ENCODE measurements at regions not wholly inside any gene's neighbourhood (a gene's known extent, or its start where the extent isn't known, plus 50 kb on each side); places are given as distances from the start of the nearest gene placed in this dataset.
"Not testable (repeated sequence)": the region's sequence is repeated elsewhere in the genome, so short reads cannot be mapped to it uniquely, and the experiment has no call there.

- Histone ChIP-seq H3K9me2 (ENCODE audit: insufficient read depth) (no peaks in the 10 kb centered on the region), H3K4me2 (no peak overlapping the region), H3K36me3 (ENCODE audit: low read depth) (no peaks in the 10 kb centered on the region), H3K27me3 (ENCODE audit: insufficient read depth, low read depth) (peaks cover 69% of the 10 kb centered on the region), H3K9me3 (ENCODE audit: insufficient read depth, low read depth) (no peaks in the 10 kb centered on the region), H4K20me1 (ENCODE audit: insufficient read depth) (no peaks in the 10 kb centered on the region), H3K27ac (no peak overlapping the region), H3F3A (ENCODE audit: insufficient read depth, low read depth) (no peaks in the 10 kb centered on the region), H3K4me3 (no peak overlapping the region), H3K4me1 (replicated peaks; ENCODE audit: insufficient read depth) (no peaks in the 10 kb centered on the region), H2AFZ (no peak overlapping the region), H3K79me2 (ENCODE audit: low read depth) (no peaks in the 10 kb centered on the region)
- no peak for DNase-seq
- POLR2A ChIA-PET (ENCODE audit: unreplicated experiment): no interaction called here
- intact Hi-C loops (cut with micrococcal nuclease; ENCODE audit: unreplicated experiment): no loop called here
- CTCF ChIA-PET: no interaction called here
- TF ChIP-seq CTCF (conservative IDR thresholded peaks at IDR 0.05): no peak
- TF ChIP-seq EZH2 (IDR thresholded peaks at IDR 0.05; ENCODE audit: low read depth): no peak
- no TSS peak for BruUV-seq (replicated peaks)
Observed at GRCh38 chr7:131667699-131668098, 111.3 kb upstream of the PODXL start.

- intact Hi-C loops (cut with micrococcal nuclease; ENCODE audit: unreplicated experiment): no loop called here
- H3K36me3 ChIP-seq (ENCODE audit: low read depth): no peaks in the 10 kb centered on the region
- H3K4me3 ChIP-seq: no peak overlapping the region
- no peaks in the 10 kb centered on the region for H3K79me2 ChIP-seq (ENCODE audit: low read depth)
- BruUV-seq (replicated peaks): no TSS peak
- H3K9me3 ChIP-seq (ENCODE audit: insufficient read depth, low read depth): no peaks in the 10 kb centered on the region
- peaks cover 43% of the 10 kb centered on the region for H3K27me3 ChIP-seq (ENCODE audit: insufficient read depth, low read depth)
- no peak for DNase-seq
- H3F3A ChIP-seq (ENCODE audit: insufficient read depth, low read depth): no peaks in the 10 kb centered on the region
- TF ChIP-seq EZH2 (IDR thresholded peaks at IDR 0.05; ENCODE audit: low read depth) (no peak), CTCF (conservative IDR thresholded peaks at IDR 0.05) (no peak)
- no peak overlapping the region for H2AFZ ChIP-seq
- H3K27ac ChIP-seq: no peak overlapping the region
- POLR2A ChIA-PET (ENCODE audit: unreplicated experiment): no interaction called here
- H3K9me2 ChIP-seq (ENCODE audit: insufficient read depth): no peaks in the 10 kb centered on the region
- no peaks in the 10 kb centered on the region for H4K20me1 ChIP-seq (ENCODE audit: insufficient read depth)
- no peak overlapping the region for H3K4me2 ChIP-seq
- no peaks in the 10 kb centered on the region for H3K4me1 ChIP-seq (replicated peaks; ENCODE audit: insufficient read depth)
- CTCF ChIA-PET: no interaction called here
Observed at GRCh38 chr7:131665021-131665420, 108.6 kb upstream of the PODXL start.

GRCh38 chr7:131664570-131664969, 108.1 kb upstream of the PODXL start:
- intact Hi-C loops (cut with micrococcal nuclease; ENCODE audit: unreplicated experiment): no loop called here
- no peaks in the 10 kb centered on the region for H3K79me2 ChIP-seq (ENCODE audit: low read depth)
- POLR2A ChIA-PET (ENCODE audit: unreplicated experiment): no interaction called here
- no peak overlapping the region for H2AFZ ChIP-seq
- DNase-seq: no peak
- no peaks in the 10 kb centered on the region for H3K4me1 ChIP-seq (replicated peaks; ENCODE audit: insufficient read depth)
- peaks cover 39% of the 10 kb centered on the region for H3K27me3 ChIP-seq (ENCODE audit: insufficient read depth, low read depth)
- H3K27ac ChIP-seq: no peak overlapping the region
- no peaks in the 10 kb centered on the region for H3K36me3 ChIP-seq (ENCODE audit: low read depth)
- no peak overlapping the region for H3K4me3 ChIP-seq
- H4K20me1 ChIP-seq (ENCODE audit: insufficient read depth): no peaks in the 10 kb centered on the region
- CTCF ChIA-PET: interaction anchor here (1.0 kb wide), 1 partner anchor 171 kb away, joined by 9 read pairs; no protein-coding TSS in a partner anchor
- no peak overlapping the region for H3K4me2 ChIP-seq
- no TSS peak for BruUV-seq (replicated peaks)
- H3K9me3 ChIP-seq (ENCODE audit: insufficient read depth, low read depth): no peaks in the 10 kb centered on the region
- no peaks in the 10 kb centered on the region for H3K9me2 ChIP-seq (ENCODE audit: insufficient read depth)
- no peak for TF ChIP-seq EZH2 (IDR thresholded peaks at IDR 0.05; ENCODE audit: low read depth)
- H3F3A ChIP-seq (ENCODE audit: insufficient read depth, low read depth): no peaks in the 10 kb centered on the region

GRCh38 chr7:131662301-131662873, 106.0 kb upstream of the PODXL start:
- H2AFZ ChIP-seq; H3F3A ChIP-seq (ENCODE audit: insufficient read depth, low read depth); H3K79me2 ChIP-seq (ENCODE audit: low read depth); H3K9me3 ChIP-seq (ENCODE audit: insufficient read depth, low read depth); H4K20me1 ChIP-seq (ENCODE audit: insufficient read depth); CTCF ChIA-PET; H3K4me1 ChIP-seq (replicated peaks; ENCODE audit: insufficient read depth); H3K4me3 ChIP-seq; BruUV-seq (replicated peaks); H3K4me2 ChIP-seq; DNase-seq; H3K27ac ChIP-seq; intact Hi-C loops (cut with micrococcal nuclease; ENCODE audit: unreplicated experiment); H3K36me3 ChIP-seq (ENCODE audit: low read depth); H3K9me2 ChIP-seq (ENCODE audit: insufficient read depth): not testable (repeated sequence)
- POLR2A ChIA-PET (ENCODE audit: unreplicated experiment): interaction anchor here (0.5 kb wide), 1 partner anchor 1291 kb away, joined by 5 read pairs; no protein-coding TSS in a partner anchor
- peaks cover 19% of the 10 kb centered on the region for H3K27me3 ChIP-seq (ENCODE audit: insufficient read depth, low read depth)
